ENCODE measurements at regions not wholly inside any gene's neighbourhood (a gene's known extent, or its start where the extent isn't known, plus 50 kb on each side); places are given as distances from the start of the nearest gene placed in this dataset.

DNA sequence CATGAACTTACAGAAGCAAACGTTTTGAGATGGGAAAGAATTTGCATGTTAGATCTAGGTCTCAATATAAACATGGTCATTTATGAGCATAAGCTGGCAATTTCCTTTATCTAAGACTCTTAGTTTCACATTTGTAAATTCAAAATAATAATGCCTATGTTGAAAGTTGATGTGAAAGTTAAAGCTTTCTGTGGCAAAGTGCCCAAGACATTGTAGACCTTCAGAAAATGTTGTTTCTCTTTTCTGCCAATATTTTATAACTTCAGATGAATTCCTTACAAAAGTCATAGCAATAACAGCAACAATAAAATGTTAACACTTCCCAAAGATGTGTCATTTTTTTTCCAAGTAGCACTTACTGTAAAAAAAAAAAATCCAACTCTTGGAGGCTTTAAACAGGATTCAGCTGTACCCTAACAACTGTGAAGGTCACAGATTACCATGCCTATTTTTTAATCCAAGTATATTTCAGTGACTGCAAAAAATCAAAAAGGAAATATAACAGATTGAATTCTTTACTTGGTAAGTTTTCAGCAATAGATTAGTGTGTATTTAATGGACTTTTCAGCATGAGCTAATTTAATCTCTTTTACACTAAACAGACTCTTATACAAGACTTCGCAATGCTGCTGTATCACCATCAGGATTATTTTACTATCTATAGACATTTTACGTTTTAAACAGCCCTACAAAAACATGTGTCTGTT, 206.5 kb upstream of the PDE5A start:
- intact Hi-C loops (cut with DNase I) = no loop called here
- 34% methylated on average over 3 of the region's 3 CpGs for WGBS (ENCODE audit: insufficient coverage, low coverage, low lambda C conversion rate, missing lambda C conversion rate)
- TF ChIP-seq POLR2A (IDR thresholded peaks at IDR 0.05) = no peak
- no peak for TF ChIP-seq CTCF (IDR thresholded peaks at IDR 0.05)

GRCh38 chr4:119833611-119834010, 205.0 kb upstream of the PDE5A start:
- no peak for TF ChIP-seq CTCF (IDR thresholded peaks at IDR 0.05)
- Histone ChIP-seq H3K9me3 (no peaks in the 10 kb centered on the region), H3K27me3 (no peaks in the 10 kb centered on the region), H3K4me1 (no peaks in the 10 kb centered on the region), H3K4me3 (no peak overlapping the region), H3K27ac (no peak overlapping the region), H3K36me3 (no peaks in the 10 kb centered on the region)
- intact Hi-C loops (cut with DNase I) = no loop called here
- DNase-seq (no peak), ATAC-seq (no peak)
- WGBS (ENCODE audit: insufficient coverage, low coverage, low lambda C conversion rate, missing lambda C conversion rate) = 74% methylated on average over 4 of the region's 4 CpGs

More for the DNA sequence above, 206.5 kb upstream of the PDE5A start:
- Histone ChIP-seq H3K9me3 (no peaks in the 10 kb centered on the region), H3K27me3 (no peaks in the 10 kb centered on the region), H3K4me1 (no peaks in the 10 kb centered on the region), H3K36me3 (no peaks in the 10 kb centered on the region), H3K27ac (no peak overlapping the region), H3K4me3 (no peak overlapping the region)
- ATAC-seq = no peak
- DNase-seq = no peak

- Histone ChIP-seq H3K4me3 (no peak overlapping the region), H3K27ac (no peak overlapping the region), H3K4me1 (no peaks in the 10 kb centered on the region), H3K27me3 (no peaks in the 10 kb centered on the region), H3K36me3 (no peaks in the 10 kb centered on the region), H3K9me3 (no peaks in the 10 kb centered on the region)
- DNase-seq (no peak), ATAC-seq (no peak)
- WGBS (ENCODE audit: insufficient coverage, low coverage, low lambda C conversion rate, missing lambda C conversion rate) = 82% methylated on average over 2 of the region's 2 CpGs
- intact Hi-C loops (cut with DNase I) = no loop called here
- no peak for TF ChIP-seq POLR2A (IDR thresholded peaks at IDR 0.05)
- no peak for TF ChIP-seq CTCF (IDR thresholded peaks at IDR 0.05)
These were observed 204.2 kb upstream of the PDE5A start for GRCh38 chr4:119832776-119833175.

DNA sequence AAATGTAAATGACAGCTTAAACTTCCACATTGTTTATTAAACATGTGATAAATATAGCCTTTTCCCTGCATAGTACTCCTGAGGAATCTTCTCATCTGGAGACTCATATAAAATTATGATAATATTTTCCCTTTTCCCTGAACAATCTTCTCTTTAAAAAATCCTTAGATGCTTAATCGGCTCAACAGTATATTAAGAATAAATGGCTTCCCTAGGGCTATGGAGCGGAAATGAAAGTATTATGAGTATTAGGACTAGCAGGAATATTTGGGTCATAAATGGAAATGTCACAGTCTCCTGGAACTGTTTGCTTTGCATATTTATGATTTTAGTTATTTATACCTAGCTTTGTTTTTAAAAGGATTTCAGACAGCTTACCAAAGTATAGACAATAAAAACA, 200.7 kb upstream of the PDE5A start:
- Histone ChIP-seq H3K4me1 (no peaks in the 10 kb centered on the region), H3K4me3 (no peak overlapping the region), H3K27me3 (no peaks in the 10 kb centered on the region), H3K36me3 (no peaks in the 10 kb centered on the region), H3K27ac (no peak overlapping the region), H3K9me3 (no peaks in the 10 kb centered on the region)
- intact Hi-C loops (cut with DNase I) = no loop called here
- no peak for TF ChIP-seq CTCF (IDR thresholded peaks at IDR 0.05)
- TF ChIP-seq POLR2A (IDR thresholded peaks at IDR 0.05) = no peak
- DNase-seq = no peak
- no peak for ATAC-seq
- WGBS (ENCODE audit: insufficient coverage, low coverage, low lambda C conversion rate, missing lambda C conversion rate) = 64% methylated on average over 2 of the region's 2 CpGs

DNA sequence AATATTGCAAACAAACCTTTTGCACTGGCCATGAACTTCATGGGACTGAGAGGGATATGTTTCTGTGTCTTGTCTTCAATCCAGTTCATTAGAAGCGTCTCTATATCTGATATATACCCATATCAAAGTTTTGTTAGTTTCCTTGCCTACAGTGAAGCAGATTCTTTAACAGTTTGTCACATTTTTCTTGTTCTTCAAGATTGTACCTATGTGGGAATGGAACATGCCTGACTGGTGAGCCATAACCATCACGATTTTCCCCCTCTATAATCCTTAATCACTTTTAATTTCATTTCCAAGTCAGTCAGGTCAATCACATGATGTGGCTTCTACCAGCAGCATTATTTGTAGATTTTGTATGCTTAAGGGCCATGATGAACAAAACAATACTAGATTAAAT, 197.1 kb upstream of the PDE5A start:
- intact Hi-C loops (cut with DNase I) = no loop called here
- Histone ChIP-seq H3K36me3 (no peaks in the 10 kb centered on the region), H3K27me3 (no peaks in the 10 kb centered on the region), H3K4me3 (no peak overlapping the region), H3K27ac (no peak overlapping the region), H3K9me3 (no peaks in the 10 kb centered on the region), H3K4me1 (no peaks in the 10 kb centered on the region)
- ATAC-seq (no peak), DNase-seq (no peak)
- TF ChIP-seq POLR2A (IDR thresholded peaks at IDR 0.05) (no peak), CTCF (IDR thresholded peaks at IDR 0.05) (no peak)
- WGBS (ENCODE audit: insufficient coverage, low coverage, low lambda C conversion rate, missing lambda C conversion rate) = 46% methylated on average over 2 of the region's 2 CpGs
